Dedifferentiated amniotic fluid mesenchymal stem cell (primary cell): ENCODE measurements at regions not wholly inside any gene's neighbourhood (a gene's known extent, or its start where the extent isn't known, plus 50 kb on each side); places are given as distances from the start of the nearest gene placed in this dataset.

Experiments used
- DNase-seq: peaks from one replicate; pipeline ENCODE4 v3.0.0-alpha.2; 2016; ENCODE audit errors: extremely low spot score

- DNase-seq, result no peak
These were observed 280.4 kb downstream of the ZNF608 start for GRCh38 chr5:124466011-124466410.

GRCh38 chr5:124463851-124464250 lies 282.6 kb downstream of the ZNF608 start:
- DNase-seq, result no peak

DNA sequence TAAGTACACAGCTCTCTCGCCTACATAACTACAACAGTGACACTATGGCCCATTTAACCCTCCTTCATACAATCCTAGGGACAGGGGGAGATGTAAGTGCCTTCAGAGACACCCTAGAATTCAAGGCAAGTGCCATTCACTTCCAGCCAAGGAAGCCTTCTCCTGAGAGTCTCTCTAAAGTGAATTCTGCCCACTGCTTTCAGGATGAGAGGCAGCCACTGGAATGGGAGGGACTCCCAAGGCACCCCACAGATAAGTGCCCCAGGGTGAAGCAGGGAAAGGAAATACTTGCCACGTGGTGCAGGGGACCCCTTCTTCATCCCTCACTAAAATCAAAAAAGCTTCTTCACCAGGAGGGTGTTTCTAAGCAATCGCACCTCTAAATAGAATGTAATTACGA lies 283.7 kb downstream of the ZNF608 start:
- DNase-seq, result no peak

- no peak for DNase-seq
These were observed 284.5 kb downstream of the ZNF608 start for GRCh38 chr5:124461941-124462340.

DNA sequence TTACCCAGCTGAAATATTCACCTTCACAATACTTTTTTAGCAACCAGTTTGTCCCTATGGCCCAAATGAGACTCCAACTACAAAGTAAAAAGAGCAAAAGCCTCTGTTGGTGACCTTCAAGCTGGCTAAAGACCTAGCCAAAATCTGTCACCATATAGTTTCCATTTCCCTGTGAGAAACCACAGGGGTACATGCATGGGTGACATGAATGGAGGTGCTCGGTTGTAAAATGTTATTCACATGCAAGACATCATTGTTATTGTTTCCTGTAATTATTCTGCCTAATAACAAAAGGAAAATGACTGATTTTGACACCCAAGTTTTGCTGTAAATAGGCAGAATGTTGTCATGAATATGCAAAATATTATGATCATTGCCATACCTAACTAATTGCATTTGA lies 285.3 kb downstream of the ZNF608 start:
- no peak for DNase-seq

- peak; percentile 18 for DNase-seq
These were observed 285.8 kb downstream of the ZNF608 start for GRCh38 chr5:124460642-124461041.

- no peak for DNase-seq
These were observed 286.5 kb downstream of the ZNF608 start for GRCh38 chr5:124459984-124460383.

DNA sequence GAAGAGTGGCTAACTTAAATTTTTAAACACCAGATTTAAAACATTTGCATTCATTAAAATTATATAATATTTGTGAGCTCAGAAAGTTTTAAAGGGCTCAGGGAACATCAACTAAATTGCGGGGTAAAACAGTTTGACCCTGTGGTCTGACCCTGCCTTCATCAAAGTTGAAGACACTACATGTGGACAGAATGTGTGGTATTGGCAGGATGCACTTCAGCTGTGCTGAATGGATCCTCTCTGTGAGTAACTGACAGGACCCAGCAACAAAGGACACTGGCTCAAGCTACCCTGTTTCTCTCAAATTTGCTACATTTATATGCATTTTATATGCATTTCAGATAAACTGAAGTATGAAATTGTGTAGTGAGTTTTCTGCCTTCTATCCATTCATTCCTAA lies 288.5 kb downstream of the ZNF608 start:
- DNase-seq, result no peak

GRCh38 chr5:124457101-124457500 lies 289.3 kb downstream of the ZNF608 start:
- DNase-seq, result no peak

DNA sequence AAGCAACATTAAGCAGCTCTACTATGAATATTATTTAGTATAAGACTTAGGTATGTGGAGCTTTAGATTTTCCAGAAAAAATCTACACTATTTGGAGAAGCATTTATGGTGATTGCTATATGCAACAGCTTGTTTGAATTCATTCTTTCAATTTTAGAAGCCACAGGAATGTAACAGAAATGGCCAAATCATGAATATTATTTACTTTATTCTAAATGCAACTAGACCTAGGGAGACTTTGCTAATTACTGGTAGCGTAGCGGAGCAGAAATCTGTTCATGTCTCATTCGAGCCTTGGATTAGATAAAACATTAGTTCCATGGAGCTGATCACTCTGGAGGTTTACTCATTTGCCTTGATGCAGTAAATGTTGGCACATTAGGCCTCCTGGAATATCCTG lies 290.2 kb downstream of the ZNF608 start:
- DNase-seq, result peak; percentile 47

GRCh38 chr5:124454081-124454480 lies 292.4 kb downstream of the ZNF608 start:
- peak; percentile 19 for DNase-seq

DNA sequence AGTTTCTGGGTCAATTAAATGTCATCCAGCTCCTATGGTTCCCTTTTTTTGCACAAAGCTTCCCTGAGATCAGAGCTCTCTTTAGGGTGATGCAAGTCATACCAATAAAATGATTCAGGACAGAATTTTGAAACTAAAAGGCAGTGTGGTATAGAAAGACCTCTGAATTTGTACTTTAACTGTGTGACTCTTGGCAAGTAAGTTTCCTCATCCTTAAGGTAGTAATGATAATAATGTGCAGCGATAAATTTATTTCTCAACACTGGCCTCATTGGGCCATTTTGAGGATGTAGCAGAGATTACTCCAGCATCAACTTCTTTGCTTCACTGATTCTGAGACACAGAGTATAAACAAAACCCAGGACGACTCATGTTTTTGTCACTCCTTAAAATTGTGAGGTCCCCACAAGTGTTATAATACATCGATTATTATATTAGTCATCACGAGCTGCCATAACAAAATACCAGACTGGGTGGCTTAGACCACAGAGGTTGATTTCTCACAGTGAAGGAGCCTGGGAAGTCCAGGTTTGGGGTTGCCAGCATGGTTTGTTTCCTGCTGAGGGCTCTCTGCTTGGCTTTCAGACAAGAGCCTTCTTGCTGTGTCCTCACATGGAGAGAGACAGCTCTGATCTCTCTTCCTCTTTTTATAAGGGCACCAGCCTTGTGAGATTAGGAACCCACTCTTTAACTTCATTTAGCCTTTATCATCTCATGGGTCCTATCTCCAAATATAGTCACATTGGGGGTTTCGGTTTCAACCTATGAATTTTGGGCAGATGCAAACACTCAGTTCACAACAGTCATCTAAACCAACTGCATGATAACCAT lies 293.0 kb downstream of the ZNF608 start:
- peak; percentile 72 for DNase-seq

DNA sequence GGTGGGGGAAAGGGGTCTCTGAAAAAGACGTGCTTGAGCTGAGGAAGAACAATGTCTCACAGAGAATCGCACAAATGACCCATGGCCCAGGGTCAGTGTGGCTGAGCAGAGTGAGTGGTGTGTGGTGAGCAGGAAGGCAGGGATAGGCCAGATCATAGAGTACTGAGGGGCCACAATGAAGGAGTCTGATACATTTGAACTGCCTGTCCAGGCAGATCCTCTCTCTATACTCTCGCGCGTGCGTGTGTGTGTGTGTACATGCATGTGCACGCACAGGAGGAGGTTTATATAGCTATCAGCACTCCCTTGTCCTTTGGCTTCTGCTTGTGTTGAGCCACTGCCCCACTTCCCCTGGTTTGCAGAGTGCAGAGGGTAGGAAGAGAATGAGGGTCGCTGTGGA lies 294.0 kb downstream of the ZNF608 start:
- DNase-seq, result no peak

- no peak for DNase-seq
These were observed 294.6 kb downstream of the ZNF608 start for GRCh38 chr5:124451721-124452383.

GRCh38 chr5:124446120-124446519 lies 300.3 kb downstream of the ZNF608 start:
- DNase-seq, result no peak

- no peak for DNase-seq
These were observed 301.3 kb downstream of the ZNF608 start for GRCh38 chr5:124445070-124445619.

DNA sequence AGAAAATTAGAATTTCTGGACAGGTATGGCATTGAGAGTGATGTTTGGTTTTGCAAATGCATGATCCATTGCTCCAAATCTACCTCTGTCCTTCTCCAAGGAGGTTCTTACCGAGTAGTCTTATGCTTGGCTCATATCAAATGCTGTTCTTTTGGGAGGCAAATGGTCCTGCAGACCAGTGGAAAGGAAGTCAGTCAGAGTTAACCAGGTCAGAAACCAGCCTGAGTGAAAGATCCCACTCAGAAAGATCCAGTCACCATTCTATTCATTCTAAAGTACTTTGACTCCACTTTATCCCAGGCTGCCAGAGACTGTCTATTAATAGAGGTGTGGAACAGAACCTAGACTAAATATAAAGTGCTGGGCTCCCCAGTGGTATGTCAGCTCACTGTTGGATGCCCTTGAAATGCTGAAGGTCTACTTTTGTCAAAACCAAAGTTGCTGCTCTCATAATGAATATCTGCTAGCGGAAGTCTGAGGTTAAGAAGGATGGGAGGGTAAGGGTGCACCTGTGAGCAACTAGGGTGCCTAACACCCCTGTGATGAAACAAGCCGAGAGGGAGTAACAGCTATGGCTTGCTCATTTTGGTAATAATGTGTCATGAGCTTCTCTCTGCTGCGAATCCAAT lies 302.2 kb downstream of the ZNF608 start:
- DNase-seq, result no peak

GRCh38 chr5:124440471-124440870 lies 306.0 kb downstream of the ZNF608 start:
- no peak for DNase-seq

- no peak for DNase-seq
These were observed 306.8 kb downstream of the ZNF608 start for GRCh38 chr5:124439609-124440008.

GRCh38 chr5:124438903-124439281 lies 307.5 kb downstream of the ZNF608 start:
- no peak for DNase-seq

DNA sequence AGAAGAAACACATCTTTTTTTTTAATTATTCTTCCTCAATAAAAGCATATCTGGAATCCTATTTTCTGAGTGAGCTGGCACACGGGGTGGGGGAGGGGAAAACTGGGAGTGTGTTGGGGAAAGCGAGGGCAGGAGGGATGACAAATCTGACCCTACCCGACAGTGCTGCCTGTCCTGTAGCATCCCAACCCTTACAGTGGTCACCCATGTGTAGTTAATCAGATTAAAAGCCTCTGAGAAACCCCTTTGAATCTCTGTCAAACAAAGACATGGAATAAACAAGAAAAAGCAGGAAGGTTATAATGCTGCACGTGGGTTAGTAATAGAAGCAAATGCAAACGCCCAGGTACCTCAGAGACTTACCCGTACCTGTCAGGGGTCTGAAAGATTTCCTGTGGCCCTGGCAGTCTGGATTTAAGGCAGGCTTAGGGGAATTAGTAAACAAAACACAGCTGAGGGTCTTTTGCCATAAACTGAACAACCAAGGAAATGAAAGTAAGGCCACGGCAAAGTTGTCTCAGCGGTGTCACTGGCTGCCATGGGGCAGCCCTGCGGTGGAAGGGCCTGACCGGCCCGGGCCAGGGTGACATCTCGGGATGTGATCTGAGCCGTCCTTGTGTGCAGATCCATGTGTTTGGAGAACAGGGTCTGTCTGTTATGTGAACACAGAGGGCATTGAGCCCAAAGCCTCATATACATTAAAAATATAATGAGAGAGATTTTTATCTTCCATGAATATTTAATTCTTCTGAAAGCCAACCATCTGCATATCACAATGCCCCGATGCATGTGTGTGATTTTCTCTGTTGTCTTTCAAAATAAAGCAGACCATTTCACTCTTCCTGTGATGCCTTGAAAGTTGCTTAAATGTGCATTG lies 308.2 kb downstream of the ZNF608 start:
- no peak for DNase-seq

GRCh38 chr5:124436294-124436693 lies 310.1 kb downstream of the ZNF608 start:
- no peak for DNase-seq
